Right cardiac atrium (tissue), 5 donors: ENCODE measurements at regions not wholly inside any gene's neighbourhood (a gene's known extent, or its start where the extent isn't known, plus 50 kb on each side); places are given as distances from the start of the nearest gene placed in this dataset.

ENCODE experiments used
- ATAC-seq, 2 donors: fragments of 200-7000 bp; cut with Tn5 transposase; one replicate each; pipeline versions ENCODE4 v1.8.0 to v1.9.1; 2020; ENCODE audit warnings: moderate library complexity in 2 of 2, mild to moderate bottlenecking in 1 of 2
- DNase-seq, 3 donors: peaks; one replicate each; pipeline ENCODE4 v3.0.0-alpha.2; 2020
- H3K27ac ChIP-seq: one replicate; pipeline ENCODE4 v1.5.1; 2013; ENCODE audit warnings: mild to moderate bottlenecking, low read length, control low read depth, moderate library complexity
- H3K27me3 ChIP-seq: one replicate; pipeline ENCODE4 v1.6.1; 2013; ENCODE audit not compliant: control insufficient read depth, insufficient read depth
- H3K4me1 ChIP-seq: one replicate; pipeline ENCODE4 v1.6.1; 2013; ENCODE audit warnings: low read length; ENCODE audit not compliant: control insufficient read depth, insufficient read depth
- H3K4me3 ChIP-seq: one replicate; pipeline ENCODE4 v1.5.1; 2013; ENCODE audit warnings: low read length, control low read depth
- H3K9me3 ChIP-seq: one replicate; pipeline ENCODE4 v1.6.1; 2013; ENCODE audit warnings: low read length; ENCODE audit not compliant: control insufficient read depth
- WGBS: extraction: QIAGEN DNeasy Blood & Tissue Kit; methylation state at CpG from one replicate; pipeline ENCODE4 v1.1.7; 2013; 5-methylcytosine and 5-hydroxymethylcytosine counted together
- intact Hi-C, 4 donors: fragments of 100-400 bp; cut with DNase I; formaldehyde crosslinking; loops; one replicate each; pipeline versions ENCODE4 v1.11.0 to v1.14.0; 2022 to 2023
- donor health status: healthy with polysubstance abuse.
- donor health status: DM: no; HTN: yes; CAD: no.
- donor health status: DM: no; HTN: no; CAD: no.
- donor health status: DM: no; HTN: yes; CAD: no; lungs with severe emphysema.
- donor health status: DM: yes; HTN: yes; CAD: no.

- H3K4me3 ChIP-seq = no peak overlapping the region
- 74% methylated on average over 2 of the region's 2 CpGs for WGBS
- no peak for ATAC-seq
Observed at GRCh38 chr7:11294218-11294617, 320.5 kb downstream of the PHF14 start.

DNA sequence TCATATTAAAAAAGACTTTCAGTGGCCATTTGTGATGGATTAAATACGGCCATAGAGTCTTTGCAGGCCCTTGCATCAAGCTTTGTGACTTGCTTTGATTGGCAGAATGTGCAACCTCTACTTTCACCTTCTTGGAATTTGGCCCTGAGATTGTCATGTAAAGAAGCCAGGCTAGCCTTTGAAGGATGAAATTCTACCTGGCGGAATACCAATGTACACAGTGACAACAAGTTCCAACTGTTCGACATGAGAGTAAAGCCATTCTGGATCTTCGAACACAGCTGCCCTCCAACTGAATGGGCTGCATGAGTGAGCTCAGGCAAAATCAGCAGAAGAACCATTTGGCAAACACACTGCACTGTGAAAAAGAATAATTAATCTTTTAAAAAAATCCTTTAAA is 321.3 kb downstream of the PHF14 start:
- Histone ChIP-seq H3K27ac (no peak overlapping the region), H3K4me1 (no peaks in the 10 kb centered on the region), H3K27me3 (no peaks in the 10 kb centered on the region), H3K9me3 (no peaks in the 10 kb centered on the region), H3K4me3 (no peak overlapping the region)
- intact Hi-C loops = no loop called here
- ATAC-seq (no peak), DNase-seq (no peak)
- 87% methylated on average over 4 of the region's 4 CpGs for WGBS

More at GRCh38 chr7:11294218-11294617, 320.5 kb downstream of the PHF14 start:
- H3K27me3 ChIP-seq = no peaks in the 10 kb centered on the region
- no peak for DNase-seq
- no peaks in the 10 kb centered on the region for H3K9me3 ChIP-seq
- H3K27ac ChIP-seq = no peak overlapping the region
- intact Hi-C loops = no loop called here
- no peaks in the 10 kb centered on the region for H3K4me1 ChIP-seq

DNA sequence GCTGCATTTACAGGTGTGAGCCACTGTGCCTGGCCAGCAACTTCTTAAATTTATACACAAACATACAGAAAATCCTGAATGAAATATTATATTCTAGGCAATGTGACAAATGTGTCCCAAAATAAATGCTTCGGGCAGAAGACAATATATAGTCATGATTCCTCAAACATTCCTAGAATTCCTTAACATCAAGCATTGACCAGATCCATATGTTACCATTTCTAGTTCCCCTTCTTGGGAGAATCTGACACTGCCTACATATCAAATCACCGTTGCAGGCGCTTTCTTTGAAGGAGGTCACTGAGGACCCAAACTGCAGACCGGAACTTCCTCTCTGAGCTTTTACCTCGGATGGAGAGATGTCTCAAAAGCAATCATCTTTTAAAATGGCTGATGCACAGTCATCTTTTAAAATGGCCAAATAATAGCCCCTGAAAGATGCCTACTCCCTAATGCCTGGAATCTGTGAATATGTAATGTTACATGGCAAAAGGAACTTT is 323.5 kb downstream of the PHF14 start:
- no peak for DNase-seq
- no peaks in the 10 kb centered on the region for H3K9me3 ChIP-seq
- ATAC-seq = no peak
- no peaks in the 10 kb centered on the region for H3K4me1 ChIP-seq
- intact Hi-C loops = no loop called here
- H3K27ac ChIP-seq = no peak overlapping the region
- no peak overlapping the region for H3K4me3 ChIP-seq
- 70% methylated on average over 5 of the region's 5 CpGs for WGBS
- no peaks in the 10 kb centered on the region for H3K27me3 ChIP-seq

DNA sequence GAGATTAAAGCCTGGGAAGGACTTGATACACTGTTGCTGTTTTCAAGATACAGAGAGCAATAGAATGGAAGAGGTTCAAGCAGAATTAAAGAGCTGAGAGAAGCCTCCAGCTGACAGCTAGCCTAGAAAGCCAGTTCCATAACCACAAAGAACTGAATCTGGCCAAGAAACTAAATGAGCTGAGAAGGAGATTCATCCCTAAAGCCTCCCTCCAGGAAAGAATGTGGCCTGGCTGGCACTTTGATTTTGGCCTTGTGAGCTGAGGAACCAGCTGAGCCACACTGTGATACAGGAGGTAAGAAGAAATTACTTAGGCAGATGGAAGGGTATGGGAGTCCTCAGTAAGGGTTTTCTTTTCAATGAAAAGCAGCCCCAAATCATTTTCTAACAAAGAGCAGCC is 324.1 kb downstream of the PHF14 start:
- intact Hi-C loops = no loop called here

DNA sequence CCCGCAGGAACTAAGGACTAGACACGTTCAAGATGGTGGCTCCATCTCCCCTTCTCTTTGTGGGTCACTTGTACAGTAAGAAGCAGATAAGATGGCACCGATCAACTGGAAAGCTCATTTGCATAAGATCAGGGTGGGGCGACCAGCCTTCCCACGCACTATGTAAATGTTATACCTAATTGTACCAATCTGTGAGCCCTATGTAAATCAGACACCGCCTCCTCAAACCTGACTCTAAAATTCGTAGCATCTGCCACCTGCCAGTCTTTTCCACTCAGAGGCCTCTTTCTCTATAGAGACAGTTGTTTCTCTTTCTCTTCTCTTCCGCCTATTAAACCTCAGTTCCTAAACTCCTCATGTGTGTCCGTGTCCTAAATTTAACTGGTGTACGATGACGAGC is 324.5 kb downstream of the PHF14 start:
- Histone ChIP-seq H3K9me3 (no peaks in the 10 kb centered on the region), H3K4me3 (no peak overlapping the region), H3K27me3 (no peaks in the 10 kb centered on the region), H3K4me1 (no peaks in the 10 kb centered on the region), H3K27ac (no peak overlapping the region)
- ATAC-seq (no peak), DNase-seq (peak in 1 of 3 donors; percentile 6)
- intact Hi-C loops = no loop called here
- 85% methylated on average over 11 of the region's 11 CpGs for WGBS

More for the DNA sequence above, 324.1 kb downstream of the PHF14 start:
- ATAC-seq = no peak
- no peak for DNase-seq
- no peaks in the 10 kb centered on the region for H3K27me3 ChIP-seq
- H3K27ac ChIP-seq = no peak overlapping the region
- H3K9me3 ChIP-seq = no peaks in the 10 kb centered on the region
- no peak overlapping the region for H3K4me3 ChIP-seq
- H3K4me1 ChIP-seq = no peaks in the 10 kb centered on the region

DNA sequence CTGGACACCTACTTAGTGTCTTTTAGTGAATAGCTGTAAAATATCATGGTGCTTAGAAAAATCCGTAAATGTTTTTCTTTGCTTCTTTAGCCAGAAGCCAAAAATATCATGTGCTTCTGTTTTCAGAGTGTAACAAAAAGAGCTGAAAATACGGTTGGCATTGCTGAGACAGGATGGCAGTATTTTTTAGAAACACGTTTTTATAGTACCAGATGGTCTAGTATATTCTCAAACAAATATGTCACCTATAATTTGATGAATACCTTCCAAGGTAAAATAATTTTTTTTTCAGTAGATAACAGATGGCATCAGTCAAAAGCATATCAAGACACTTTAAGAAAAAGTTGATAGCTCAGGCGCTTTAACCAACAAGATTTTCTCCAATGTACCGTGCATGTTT is 326.6 kb downstream of the PHF14 start:
- Histone ChIP-seq H3K4me1 (no peaks in the 10 kb centered on the region), H3K27me3 (no peaks in the 10 kb centered on the region), H3K9me3 (no peaks in the 10 kb centered on the region), H3K27ac (no peak overlapping the region), H3K4me3 (no peak overlapping the region)
- DNase-seq = no peak
- intact Hi-C loops = no loop called here
- no peak for ATAC-seq
- 58% methylated on average over 5 of the region's 5 CpGs for WGBS

DNA sequence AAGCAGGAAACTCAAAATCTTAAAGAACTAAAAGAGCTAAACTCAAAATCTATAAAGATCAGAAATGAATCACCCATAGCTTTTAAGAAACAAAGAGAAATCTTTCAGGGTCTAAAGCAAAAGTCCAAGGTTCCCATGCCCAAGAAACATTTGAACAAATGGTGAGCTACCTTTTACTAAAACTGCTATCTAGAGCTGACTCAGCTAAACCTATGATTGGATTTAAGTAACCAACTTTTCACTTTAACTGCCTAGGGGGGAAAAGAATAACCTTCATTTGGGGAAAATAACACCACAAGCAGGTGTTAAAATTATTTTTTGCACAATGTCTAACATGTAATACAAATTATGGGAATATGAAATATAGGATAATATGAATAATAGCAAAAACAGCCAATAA is 328.4 kb downstream of the PHF14 start:
- ATAC-seq (no peak), DNase-seq (no peak)
- Histone ChIP-seq H3K4me1 (no peaks in the 10 kb centered on the region), H3K4me3 (no peak overlapping the region), H3K9me3 (no peaks in the 10 kb centered on the region), H3K27me3 (no peaks in the 10 kb centered on the region), H3K27ac (no peak overlapping the region)
- intact Hi-C loops = no loop called here

- 93% methylated on average over 2 of the region's 2 CpGs for WGBS
- Histone ChIP-seq H3K9me3 (no peaks in the 10 kb centered on the region), H3K27ac (no peak overlapping the region), H3K4me1 (no peaks in the 10 kb centered on the region), H3K4me3 (no peak overlapping the region), H3K27me3 (no peaks in the 10 kb centered on the region)
- no peak for DNase-seq
- ATAC-seq = no peak
- intact Hi-C loops = no loop called here
Observed at GRCh38 chr7:11313801-11314200, 340.1 kb downstream of the PHF14 start.

- no peaks in the 10 kb centered on the region for H3K27me3 ChIP-seq
- no peak overlapping the region for H3K4me3 ChIP-seq
- ATAC-seq (no peak), DNase-seq (no peak)
- no peaks in the 10 kb centered on the region for H3K4me1 ChIP-seq
- intact Hi-C loops = no loop called here
- no peak overlapping the region for H3K27ac ChIP-seq
- 65% methylated on average over 3 of the region's 3 CpGs for whole genome bisulfite sequencing
- H3K9me3 ChIP-seq = no peaks in the 10 kb centered on the region
Observed at GRCh38 chr7:11315666-11316258, 342.1 kb downstream of the PHF14 start.

GRCh38 chr7:11317766-11318165 is 344.1 kb downstream of the PHF14 start:
- Histone ChIP-seq H3K9me3 (no peaks in the 10 kb centered on the region), H3K27me3 (no peaks in the 10 kb centered on the region), H3K4me1 (no peaks in the 10 kb centered on the region), H3K4me3 (no peak overlapping the region), H3K27ac (no peak overlapping the region)
- no peak for DNase-seq
- ATAC-seq = no peak
- WGBS = 94% methylated on average over 1 of the region's 1 CpG
- intact Hi-C loops = no loop called here

GRCh38 chr7:11319491-11320274 is 346.0 kb downstream of the PHF14 start:
- H3K27me3 ChIP-seq = no peaks in the 10 kb centered on the region
- no peak overlapping the region for H3K4me3 ChIP-seq
- no peaks in the 10 kb centered on the region for H3K9me3 ChIP-seq
- H3K4me1 ChIP-seq = no peaks in the 10 kb centered on the region
- DNase-seq (no peak), ATAC-seq (no peak)
- intact Hi-C loops = no loop called here
- H3K27ac ChIP-seq = no peak overlapping the region
- WGBS = 86% methylated on average over 1 of the region's 1 CpG
